ENCODE measurements at regions not wholly inside any gene's neighbourhood (a gene's known extent, or its start where the extent isn't known, plus 50 kb on each side); places are given as distances from the start of the nearest gene placed in this dataset.

GRCh38 chr1:73717976-73718375, 480.0 kb downstream of the LRRIQ3 start:
- no peaks in the 10 kb centered on the region for H3K4me1 ChIP-seq (ENCODE audit: control insufficient read depth in 1 of 2, low read depth in 2 of 2)
- TF ChIP-seq CTCF (IDR thresholded peaks at IDR 0.05), result no peak

GRCh38 chr1:73711089-73711488, 486.9 kb downstream of the LRRIQ3 start:
- H3K27me3 ChIP-seq (replicated peaks; ENCODE audit: insufficient read depth), result no peaks in the 10 kb centered on the region
- H3K9me3 ChIP-seq, result no peaks in the 10 kb centered on the region
- no peak for TF ChIP-seq CTCF (IDR thresholded peaks at IDR 0.05)
- ATAC-seq (ENCODE audit: insufficient number of reproducible peaks, low FRiP score, low read depth) (no peak), DNase-seq (ENCODE audit: low spot score) (no peak)
- H3K4me1 ChIP-seq (ENCODE audit: control insufficient read depth in 1 of 2, low read depth in 2 of 2), result no peaks in the 10 kb centered on the region
- H3K27ac ChIP-seq, result no peak overlapping the region
- no peak overlapping the region for H3K4me3 ChIP-seq
- no peaks in the 10 kb centered on the region for H3K36me3 ChIP-seq

More at GRCh38 chr1:73717976-73718375, 480.0 kb downstream of the LRRIQ3 start:
- Histone ChIP-seq H3K36me3 (no peaks in the 10 kb centered on the region), H3K4me3 (no peak overlapping the region), H3K9me3 (no peaks in the 10 kb centered on the region), H3K27ac (no peak overlapping the region), H3K27me3 (replicated peaks; ENCODE audit: insufficient read depth) (no peaks in the 10 kb centered on the region)
- ATAC-seq (ENCODE audit: insufficient number of reproducible peaks, low FRiP score, low read depth) (no peak), DNase-seq (ENCODE audit: low spot score) (no peak)

GRCh38 chr1:73701826-73702225, 496.1 kb downstream of the LRRIQ3 start:
- TF ChIP-seq CTCF (IDR thresholded peaks at IDR 0.05), result no peak
- ATAC-seq (ENCODE audit: insufficient number of reproducible peaks, low FRiP score, low read depth) (no peak), DNase-seq (ENCODE audit: low spot score) (no peak)
- H3K4me1 ChIP-seq (ENCODE audit: control insufficient read depth in 1 of 2, low read depth in 2 of 2), result no peaks in the 10 kb centered on the region
- H3K27ac ChIP-seq, result no peak overlapping the region
- no peaks in the 10 kb centered on the region for H3K27me3 ChIP-seq (replicated peaks; ENCODE audit: insufficient read depth)
- H3K4me3 ChIP-seq, result no peak overlapping the region
- no peaks in the 10 kb centered on the region for H3K36me3 ChIP-seq
- H3K9me3 ChIP-seq, result no peaks in the 10 kb centered on the region

- Histone ChIP-seq H3K27ac (no peak overlapping the region), H3K4me3 (no peak overlapping the region), H3K36me3 (no peaks in the 10 kb centered on the region), H3K27me3 (replicated peaks; ENCODE audit: insufficient read depth) (no peaks in the 10 kb centered on the region), H3K9me3 (no peaks in the 10 kb centered on the region), H3K4me1 (ENCODE audit: control insufficient read depth in 1 of 2, low read depth in 2 of 2) (no peaks in the 10 kb centered on the region)
- no peak for ATAC-seq (ENCODE audit: insufficient number of reproducible peaks, low FRiP score, low read depth)
- DNase-seq (ENCODE audit: low spot score), result no peak
- TF ChIP-seq CTCF (IDR thresholded peaks at IDR 0.05), result no peak
Observed at GRCh38 chr1:73676186-73676585, 521.8 kb downstream of the LRRIQ3 start.

- no peaks in the 10 kb centered on the region for H3K9me3 ChIP-seq
- ATAC-seq (ENCODE audit: insufficient number of reproducible peaks, low FRiP score, low read depth), result no peak
Observed at GRCh38 chr1:73674945-73675561, 522.9 kb downstream of the LRRIQ3 start.

More at GRCh38 chr1:73674945-73675561, 522.9 kb downstream of the LRRIQ3 start:
- H3K27me3 ChIP-seq (replicated peaks; ENCODE audit: insufficient read depth), result no peaks in the 10 kb centered on the region
- H3K36me3 ChIP-seq, result no peaks in the 10 kb centered on the region
- no peak overlapping the region for H3K27ac ChIP-seq
- H3K4me3 ChIP-seq, result no peak overlapping the region
- no peak for DNase-seq (ENCODE audit: low spot score)
- TF ChIP-seq CTCF (IDR thresholded peaks at IDR 0.05), result peak; percentile 19
- no peaks in the 10 kb centered on the region for H3K4me1 ChIP-seq (ENCODE audit: control insufficient read depth in 1 of 2, low read depth in 2 of 2)

Data from thoracic aorta (tissue), 2 donors.